Activated CD4-positive, alpha-beta T cell treated with anti-CD3 and anti-CD28 coated beads for 24 hours (primary cell): ENCODE measurements at regions not wholly inside any gene's neighbourhood (a gene's known extent, or its start where the extent isn't known, plus 50 kb on each side); places are given as distances from the start of the nearest gene placed in this dataset.

Source experiments
- DNase-seq, 2 donors: peaks; one replicate each; pipeline ENCODE4 v3.0.0-alpha.2; 2020; ENCODE audit warnings: low read depth in 2 of 2

- no peak for DNase-seq
These were observed 378.3 kb downstream of the MTX2 start for GRCh38 chr2:176647325-176648165.

GRCh38 chr2:176648700-176649297 is 379.6 kb downstream of the MTX2 start:
- no peak for DNase-seq

GRCh38 chr2:176650104-176650837 is 381.0 kb downstream of the MTX2 start:
- no peak for DNase-seq

GRCh38 chr2:176650838-176651555 is 381.8 kb downstream of the MTX2 start:
- no peak for DNase-seq

GRCh38 chr2:176652300-176653182 is 383.3 kb downstream of the MTX2 start:
- DNase-seq: no peak

GRCh38 chr2:176653479-176654443 is 384.5 kb downstream of the MTX2 start:
- no peak for DNase-seq

GRCh38 chr2:176656038-176656775 is 387.0 kb downstream of the MTX2 start:
- DNase-seq: no peak

- DNase-seq: no peak
These were observed 387.5 kb downstream of the MTX2 start for GRCh38 chr2:176656776-176657140.

- DNase-seq: no peak
These were observed 388.2 kb downstream of the MTX2 start for GRCh38 chr2:176657393-176657792.

- no peak for DNase-seq
These were observed 389.5 kb downstream of the MTX2 start for GRCh38 chr2:176658708-176659107.

- DNase-seq: no peak
These were observed 393.5 kb downstream of the MTX2 start for GRCh38 chr2:176662753-176663152.

GRCh38 chr2:176664478-176664877 is 395.2 kb downstream of the MTX2 start:
- no peak for DNase-seq

GRCh38 chr2:176665086-176665485 is 395.8 kb downstream of the MTX2 start:
- DNase-seq: no peak

- DNase-seq: no peak
These were observed 399.7 kb downstream of the MTX2 start for GRCh38 chr2:176668912-176669311.

GRCh38 chr2:176669398-176670174 is 400.3 kb downstream of the MTX2 start:
- DNase-seq: no peak

GRCh38 chr2:176675271-176675949 is 406.2 kb downstream of the MTX2 start:
- DNase-seq: no peak

GRCh38 chr2:176677746-176678265 is 408.6 kb downstream of the MTX2 start:
- no peak for DNase-seq

- DNase-seq: no peak
These were observed 409.3 kb downstream of the MTX2 start for GRCh38 chr2:176678571-176678970.
